ENCODE measurements at regions not wholly inside any gene's neighbourhood (a gene's known extent, or its start where the extent isn't known, plus 50 kb on each side); places are given as distances from the start of the nearest gene placed in this dataset.

- Mint-ChIP-seq H3K4me3 (no peak overlapping the region), H3K27me3 (ENCODE audit: insufficient read depth, low read depth) (no peaks in the 10 kb centered on the region), H3K36me3 (no peaks in the 10 kb centered on the region), H3K4me1 (peaks cover 3% of the 10 kb centered on the region), H3K9me3 (no peaks in the 10 kb centered on the region), H3K27ac (no peak overlapping the region)
- Histone ChIP-seq H3K36me3 (no peaks in the 10 kb centered on the region), H3K4me3 (no peak overlapping the region), H3K4me2 (no peak overlapping the region), H3K9ac (no peak overlapping the region), H3K27me3 (no peaks in the 10 kb centered on the region), H3K27ac (no peak overlapping the region), H3F3A (ENCODE audit: low read depth) (no peaks in the 10 kb centered on the region), H3K9me3 (ENCODE audit: low read depth) (no peaks in the 10 kb centered on the region), H3K79me2 (ENCODE audit: low read depth) (no peaks in the 10 kb centered on the region), H3K4me1 (peaks cover 4% of the 10 kb centered on the region), H2AFZ (replicated peaks) (no peak overlapping the region), H4K20me1 (ENCODE audit: low read depth) (no peaks in the 10 kb centered on the region)
- TF ChIP-seq, protein P1, sequence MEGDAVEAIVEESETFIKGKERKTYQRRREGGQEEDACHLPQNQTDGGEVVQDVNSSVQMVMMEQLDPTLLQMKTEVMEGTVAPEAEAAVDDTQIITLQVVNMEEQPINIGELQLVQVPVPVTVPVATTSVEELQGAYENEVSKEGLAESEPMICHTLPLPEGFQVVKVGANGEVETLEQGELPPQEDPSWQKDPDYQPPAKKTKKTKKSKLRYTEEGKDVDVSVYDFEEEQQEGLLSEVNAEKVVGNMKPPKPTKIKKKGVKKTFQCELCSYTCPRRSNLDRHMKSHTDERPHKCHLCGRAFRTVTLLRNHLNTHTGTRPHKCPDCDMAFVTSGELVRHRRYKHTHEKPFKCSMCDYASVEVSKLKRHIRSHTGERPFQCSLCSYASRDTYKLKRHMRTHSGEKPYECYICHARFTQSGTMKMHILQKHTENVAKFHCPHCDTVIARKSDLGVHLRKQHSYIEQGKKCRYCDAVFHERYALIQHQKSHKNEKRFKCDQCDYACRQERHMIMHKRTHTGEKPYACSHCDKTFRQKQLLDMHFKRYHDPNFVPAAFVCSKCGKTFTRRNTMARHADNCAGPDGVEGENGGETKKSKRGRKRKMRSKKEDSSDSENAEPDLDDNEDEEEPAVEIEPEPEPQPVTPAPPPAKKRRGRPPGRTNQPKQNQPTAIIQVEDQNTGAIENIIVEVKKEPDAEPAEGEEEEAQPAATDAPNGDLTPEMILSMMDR (IDR thresholded peaks at IDR 0.05): no peak
- TF ChIP-seq EZH2phosphoT487 (IDR thresholded peaks at IDR 0.05) (no peak), EZH2 (IDR thresholded peaks at IDR 0.05) (no peak)
- DNase-seq (ENCODE audit: low spot score): peak; percentile 49
These were observed 1053.5 kb upstream of the FAM98A start for GRCh38 chr2:34652636-34653035.

DNA sequence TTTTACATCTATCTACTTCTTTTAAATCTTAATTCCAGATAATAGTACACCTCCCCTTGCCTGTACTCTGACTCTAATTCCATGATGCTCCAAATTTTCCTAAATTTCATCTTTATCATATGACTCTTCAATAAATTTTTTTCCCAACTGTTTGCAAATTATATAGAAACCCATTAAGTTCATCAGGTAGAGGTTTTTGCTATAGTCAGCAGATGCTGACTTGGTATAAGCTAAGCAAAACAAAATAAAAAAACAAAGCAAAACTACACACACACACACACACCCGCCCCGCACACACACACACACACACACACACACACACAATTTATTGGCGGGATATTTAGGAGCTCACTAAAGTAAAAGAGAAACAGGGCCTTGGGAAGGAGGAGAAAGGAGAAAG, 1047.8 kb upstream of the FAM98A start:
- Mint-ChIP-seq H3K27ac (no peak overlapping the region), H3K36me3 (no peaks in the 10 kb centered on the region), H3K4me1 (peaks cover 3% of the 10 kb centered on the region), H3K27me3 (ENCODE audit: insufficient read depth, low read depth) (peaks cover 2% of the 10 kb centered on the region), H3K4me3 (no peak overlapping the region), H3K9me3 (no peaks in the 10 kb centered on the region)
- Histone ChIP-seq H3K9ac (no peak overlapping the region), H3K27ac (no peak overlapping the region), H4K20me1 (ENCODE audit: low read depth) (no peaks in the 10 kb centered on the region), H3K4me3 (no peak overlapping the region), H3F3A (ENCODE audit: low read depth) (no peaks in the 10 kb centered on the region), H3K36me3 (no peaks in the 10 kb centered on the region), H3K9me3 (ENCODE audit: low read depth) (no peaks in the 10 kb centered on the region), H3K79me2 (ENCODE audit: low read depth) (no peaks in the 10 kb centered on the region), H3K4me1 (peaks cover 4% of the 10 kb centered on the region), H2AFZ (replicated peaks) (no peak overlapping the region), H3K4me2 (no peak overlapping the region), H3K27me3 (no peaks in the 10 kb centered on the region)
- DNase-seq (ENCODE audit: low spot score): no peak
- TF ChIP-seq EZH2phosphoT487 (IDR thresholded peaks at IDR 0.05): no peak
- no peak for TF ChIP-seq EZH2 (IDR thresholded peaks at IDR 0.05)
- TF ChIP-seq, protein P1 (IDR thresholded peaks at IDR 0.05): no peak

DNA sequence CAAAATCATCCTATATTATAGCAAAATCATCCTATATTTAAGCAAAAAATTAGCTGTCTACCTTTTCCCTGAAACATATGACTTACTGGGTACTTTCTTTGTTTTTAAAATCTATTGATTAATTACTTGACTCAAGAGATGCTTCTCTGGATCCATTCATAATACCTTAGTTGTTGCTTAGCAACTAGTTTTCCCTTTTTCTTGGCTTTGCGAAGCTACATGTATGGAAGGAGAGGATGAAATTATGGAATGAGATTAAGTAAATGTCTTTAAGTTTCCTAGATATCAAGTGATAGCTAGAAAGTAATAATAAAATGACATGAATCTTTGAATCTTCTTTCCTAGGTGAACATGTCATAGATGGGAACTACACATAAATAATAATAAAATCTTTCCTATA, 1033.2 kb upstream of the FAM98A start:
- Mint-ChIP-seq H3K27ac (no peak overlapping the region), H3K36me3 (no peaks in the 10 kb centered on the region), H3K27me3 (ENCODE audit: insufficient read depth, low read depth) (no peaks in the 10 kb centered on the region), H3K9me3 (peaks cover 8% of the 10 kb centered on the region), H3K4me3 (no peak overlapping the region), H3K4me1 (no peaks in the 10 kb centered on the region)
- Histone ChIP-seq H4K20me1 (ENCODE audit: low read depth) (no peaks in the 10 kb centered on the region), H3K4me1 (no peaks in the 10 kb centered on the region), H3K79me2 (ENCODE audit: low read depth) (no peaks in the 10 kb centered on the region), H3K4me3 (no peak overlapping the region), H3K36me3 (no peaks in the 10 kb centered on the region), H3F3A (ENCODE audit: low read depth) (no peaks in the 10 kb centered on the region), H3K27ac (no peak overlapping the region), H3K27me3 (no peaks in the 10 kb centered on the region), H2AFZ (replicated peaks) (no peak overlapping the region), H3K4me2 (no peak overlapping the region), H3K9ac (no peak overlapping the region), H3K9me3 (ENCODE audit: low read depth) (no peaks in the 10 kb centered on the region)
- no peak for DNase-seq (ENCODE audit: low spot score)
- TF ChIP-seq EZH2phosphoT487 (IDR thresholded peaks at IDR 0.05): no peak
- TF ChIP-seq EZH2 (IDR thresholded peaks at IDR 0.05): no peak
- TF ChIP-seq, protein P1 (IDR thresholded peaks at IDR 0.05): no peak

Data from neural progenitor cell (in vitro differentiated cells).